Smooth muscle cell (in vitro differentiated cells): ENCODE measurements at regions not wholly inside any gene's neighbourhood (a gene's known extent, or its start where the extent isn't known, plus 50 kb on each side); places are given as distances from the start of the nearest gene placed in this dataset.

Experiments
- DNase-seq: peaks from one replicate; lab custom pipeline; 2025; ENCODE audit not compliant: unreplicated experiment; lab: John Stamatoyannopoulos, UW
- H2AFZ ChIP-seq: fragments of 200-600 bp; sonication (generic); 2 replicates; pipeline ENCODE4 v1.6.0; 2016; ENCODE audit warnings: antibody characterized with exemption, low read depth, mild to moderate bottlenecking
- H3F3A ChIP-seq: fragments of 200-600 bp; sonication (generic); 2 replicates; pipeline ENCODE4 v1.6.0; 2017; ENCODE audit warnings: antibody characterized with exemption, low read depth
- H3K27ac ChIP-seq: fragments of 200-600 bp; sonication (generic); 2 replicates; pipeline ENCODE4 v1.5.1; 2016; ENCODE audit warnings: low read depth, mild to moderate bottlenecking
- H3K27me3 ChIP-seq: fragments of 200-600 bp; sonication (generic); 2 replicates; pipeline ENCODE4 v1.6.1; 2016; ENCODE audit warnings: low read depth, mild to moderate bottlenecking
- H3K36me3 ChIP-seq: fragments of 200-600 bp; sonication (generic); 2 replicates; pipeline ENCODE4 v1.5.1; 2016; ENCODE audit warnings: low read depth
- H3K4me1 ChIP-seq: fragments of 200-600 bp; sonication (generic); 2 replicates; pipeline ENCODE4 v1.5.1; 2016; ENCODE audit warnings: low read depth
- H3K4me2 ChIP-seq: fragments of 200-600 bp; sonication (generic); 2 replicates; pipeline ENCODE4 v1.6.0; 2016; ENCODE audit warnings: mild to moderate bottlenecking
- H3K4me3 ChIP-seq: fragments of 200-600 bp; sonication (generic); 2 replicates; pipeline ENCODE4 v1.5.1; 2016; ENCODE audit warnings: mild to moderate bottlenecking
- H3K79me2 ChIP-seq: fragments of 200-600 bp; sonication (generic); 2 replicates; pipeline ENCODE4 v1.6.0; 2016; ENCODE audit warnings: low read depth, mild to moderate bottlenecking
- H3K9ac ChIP-seq: fragments of 200-600 bp; sonication (generic); 2 replicates; pipeline ENCODE4 v1.6.0; 2016; ENCODE audit warnings: low read depth
- H3K9me3 ChIP-seq: fragments of 200-600 bp; sonication (generic); replicated peaks from 2 replicates; pipeline ENCODE4 v1.5.1; 2016; ENCODE audit warnings: low read depth
- H4K20me1 ChIP-seq: fragments of 200-600 bp; sonication (generic); 2 replicates; pipeline ENCODE4 v1.6.0; 2016; ENCODE audit warnings: low read depth
- WGBS: methylation state at CpG from one replicate; pipeline ENCODE4 v1.1.7; 2016; ENCODE audit warnings: low lambda C conversion rate; 5-methylcytosine and 5-hydroxymethylcytosine counted together
- TF ChIP-seq, protein P1 (sequence below): fragments of 200-600 bp; sonication (generic); IDR thresholded peaks from 2 replicates; pipeline ENCODE4 v1.5.1; 2017; ENCODE audit warnings: borderline replicate concordance, mild to moderate bottlenecking, antibody characterized with exemption; ENCODE audit not compliant: insufficient read depth, poor library complexity, severe bottlenecking

DNA sequence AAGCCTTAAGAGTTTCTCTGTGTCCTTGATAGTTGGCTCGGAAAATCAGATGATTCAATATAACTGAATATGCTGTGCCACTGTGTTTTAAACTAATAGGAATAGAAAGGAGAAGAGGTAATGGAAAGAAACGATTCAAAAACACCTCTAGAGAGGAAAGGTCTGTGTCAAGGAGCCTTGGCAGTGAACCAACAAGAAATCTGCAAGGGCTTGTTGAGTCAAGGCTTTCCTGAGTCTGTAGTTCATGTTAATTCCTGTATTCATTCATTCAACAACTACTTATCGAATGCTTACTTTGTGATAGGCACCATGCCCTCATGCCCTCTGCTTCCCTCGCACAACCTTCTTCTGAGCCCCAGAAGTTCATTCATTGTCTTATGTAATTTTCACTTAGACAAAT, 336.0 kb downstream of the PDHA2 start:
- no peaks in the 10 kb centered on the region for H4K20me1 ChIP-seq
- TF ChIP-seq, protein P1, sequence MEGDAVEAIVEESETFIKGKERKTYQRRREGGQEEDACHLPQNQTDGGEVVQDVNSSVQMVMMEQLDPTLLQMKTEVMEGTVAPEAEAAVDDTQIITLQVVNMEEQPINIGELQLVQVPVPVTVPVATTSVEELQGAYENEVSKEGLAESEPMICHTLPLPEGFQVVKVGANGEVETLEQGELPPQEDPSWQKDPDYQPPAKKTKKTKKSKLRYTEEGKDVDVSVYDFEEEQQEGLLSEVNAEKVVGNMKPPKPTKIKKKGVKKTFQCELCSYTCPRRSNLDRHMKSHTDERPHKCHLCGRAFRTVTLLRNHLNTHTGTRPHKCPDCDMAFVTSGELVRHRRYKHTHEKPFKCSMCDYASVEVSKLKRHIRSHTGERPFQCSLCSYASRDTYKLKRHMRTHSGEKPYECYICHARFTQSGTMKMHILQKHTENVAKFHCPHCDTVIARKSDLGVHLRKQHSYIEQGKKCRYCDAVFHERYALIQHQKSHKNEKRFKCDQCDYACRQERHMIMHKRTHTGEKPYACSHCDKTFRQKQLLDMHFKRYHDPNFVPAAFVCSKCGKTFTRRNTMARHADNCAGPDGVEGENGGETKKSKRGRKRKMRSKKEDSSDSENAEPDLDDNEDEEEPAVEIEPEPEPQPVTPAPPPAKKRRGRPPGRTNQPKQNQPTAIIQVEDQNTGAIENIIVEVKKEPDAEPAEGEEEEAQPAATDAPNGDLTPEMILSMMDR = no peak
- DNase-seq = no peak
- H3K36me3 ChIP-seq = no peaks in the 10 kb centered on the region
- H2AFZ ChIP-seq = no peak overlapping the region
- no peaks in the 10 kb centered on the region for H3F3A ChIP-seq
- H3K4me2 ChIP-seq = no peak overlapping the region
- H3K9me3 ChIP-seq = no peaks in the 10 kb centered on the region
- no peak overlapping the region for H3K9ac ChIP-seq
- no peak overlapping the region for H3K27ac ChIP-seq
- H3K79me2 ChIP-seq = no peaks in the 10 kb centered on the region
- H3K27me3 ChIP-seq = no peaks in the 10 kb centered on the region
- no peak overlapping the region for H3K4me3 ChIP-seq
- WGBS = 90% methylated on average over 4 of the region's 4 CpGs
- no peaks in the 10 kb centered on the region for H3K4me1 ChIP-seq

DNA sequence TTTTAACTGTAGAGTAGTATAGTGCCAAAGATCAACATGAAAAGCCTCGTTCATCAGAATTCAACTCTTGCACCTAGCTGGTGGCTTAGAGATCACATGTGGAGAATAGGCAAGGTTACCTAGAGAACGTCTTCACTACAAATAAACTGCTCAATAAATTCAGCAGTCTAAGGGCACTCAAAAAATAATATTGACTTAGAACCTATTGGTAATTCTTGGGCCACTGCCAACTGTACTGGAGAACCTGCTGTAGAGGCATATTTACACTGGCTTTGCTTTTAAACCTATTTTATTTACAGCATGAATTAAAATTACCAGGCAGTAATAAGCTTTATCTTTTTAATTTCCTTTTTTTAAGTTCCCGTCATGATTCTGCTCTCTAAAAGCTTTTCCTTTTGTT, 343.7 kb downstream of the PDHA2 start:
- 91% methylated on average over 3 of the region's 3 CpGs for WGBS
- no peak for DNase-seq
- no peaks in the 10 kb centered on the region for H4K20me1 ChIP-seq
- no peaks in the 10 kb centered on the region for H3K4me1 ChIP-seq
- H3K4me3 ChIP-seq = no peak overlapping the region
- H2AFZ ChIP-seq = no peak overlapping the region
- no peaks in the 10 kb centered on the region for H3F3A ChIP-seq
- no peaks in the 10 kb centered on the region for H3K79me2 ChIP-seq
- TF ChIP-seq, protein P1 = no peak
- H3K36me3 ChIP-seq = no peaks in the 10 kb centered on the region
- H3K9me3 ChIP-seq = no peaks in the 10 kb centered on the region
- H3K9ac ChIP-seq = no peak overlapping the region
- H3K27me3 ChIP-seq = no peaks in the 10 kb centered on the region
- H3K27ac ChIP-seq = no peak overlapping the region
- H3K4me2 ChIP-seq = no peak overlapping the region

DNA sequence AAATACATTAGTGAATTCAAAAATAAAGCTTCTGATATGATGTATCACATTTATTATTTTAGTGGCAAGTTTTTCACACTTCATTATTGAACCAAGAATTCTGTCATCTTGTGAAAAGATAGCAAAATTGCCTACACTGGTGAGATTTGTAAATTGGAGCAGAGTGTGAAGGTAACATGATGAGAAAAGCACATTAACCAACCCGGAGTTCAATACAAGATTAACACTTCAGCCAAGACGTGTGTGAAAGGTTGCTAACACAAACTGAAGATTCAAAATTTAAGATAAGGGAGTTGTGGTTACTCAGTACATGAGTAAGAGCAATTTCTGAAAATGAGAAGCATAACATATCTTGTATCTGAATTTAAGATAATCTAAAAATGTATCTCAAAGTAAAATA, 346.7 kb downstream of the PDHA2 start:
- Histone ChIP-seq H3K27me3 (no peaks in the 10 kb centered on the region), H4K20me1 (no peaks in the 10 kb centered on the region), H3K9me3 (no peaks in the 10 kb centered on the region), H3K79me2 (no peaks in the 10 kb centered on the region), H3K4me1 (no peaks in the 10 kb centered on the region), H3K36me3 (no peaks in the 10 kb centered on the region), H3F3A (no peaks in the 10 kb centered on the region), H3K27ac (no peak overlapping the region), H2AFZ (no peak overlapping the region), H3K9ac (no peak overlapping the region), H3K4me3 (no peak overlapping the region), H3K4me2 (no peak overlapping the region)
- 59% methylated on average over 2 of the region's 2 CpGs for WGBS
- TF ChIP-seq, protein P1 = no peak
- no peak for DNase-seq

DNA sequence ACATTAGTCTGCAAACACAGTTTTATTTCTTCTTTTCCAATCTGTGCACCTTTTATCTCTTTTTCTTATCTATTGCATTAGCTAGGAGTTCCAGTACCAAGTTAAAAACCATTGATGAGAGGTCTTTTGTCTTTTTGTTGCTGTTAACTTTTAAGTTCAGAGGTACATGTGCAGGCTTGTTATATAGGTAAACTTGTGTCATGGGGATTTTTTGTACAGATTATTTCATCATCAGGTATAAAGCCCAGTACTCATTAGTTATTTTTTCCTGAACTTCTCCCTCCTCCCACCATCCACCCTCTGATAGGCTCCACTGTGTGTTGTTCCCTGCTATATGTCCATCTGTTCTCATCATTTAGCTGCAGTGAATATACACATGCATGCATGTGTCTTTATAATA, 349.9 kb downstream of the PDHA2 start:
- TF ChIP-seq, protein P1 = no peak
- H3K27ac ChIP-seq = no peak overlapping the region
- H3K36me3 ChIP-seq = no peaks in the 10 kb centered on the region
- H2AFZ ChIP-seq = no peak overlapping the region
- no peaks in the 10 kb centered on the region for H3K79me2 ChIP-seq
- DNase-seq = no peak
- no peaks in the 10 kb centered on the region for H3K9me3 ChIP-seq
- no peaks in the 10 kb centered on the region for H3F3A ChIP-seq
- H3K4me3 ChIP-seq = no peak overlapping the region
- no peaks in the 10 kb centered on the region for H4K20me1 ChIP-seq
- no peak overlapping the region for H3K9ac ChIP-seq
- no peak overlapping the region for H3K4me2 ChIP-seq
- no peaks in the 10 kb centered on the region for H3K4me1 ChIP-seq
- H3K27me3 ChIP-seq = no peaks in the 10 kb centered on the region
